A204.1 (cell line): ENCODE measurements at regions not wholly inside any gene's neighbourhood (a gene's known extent, or its start where the extent isn't known, plus 50 kb on each side); places are given as distances from the start of the nearest gene placed in this dataset.

Experiments
- FAIRE-seq: peaks from 2 replicates; lab custom pipeline; 2012; peaks lifted over from hg19 to GRCh38; lab: Jason Lieb, UNC

GRCh38 chr16:63346000-63346399 is 1309.8 kb upstream of the CDH8 start:
- FAIRE-seq, result no peak

DNA sequence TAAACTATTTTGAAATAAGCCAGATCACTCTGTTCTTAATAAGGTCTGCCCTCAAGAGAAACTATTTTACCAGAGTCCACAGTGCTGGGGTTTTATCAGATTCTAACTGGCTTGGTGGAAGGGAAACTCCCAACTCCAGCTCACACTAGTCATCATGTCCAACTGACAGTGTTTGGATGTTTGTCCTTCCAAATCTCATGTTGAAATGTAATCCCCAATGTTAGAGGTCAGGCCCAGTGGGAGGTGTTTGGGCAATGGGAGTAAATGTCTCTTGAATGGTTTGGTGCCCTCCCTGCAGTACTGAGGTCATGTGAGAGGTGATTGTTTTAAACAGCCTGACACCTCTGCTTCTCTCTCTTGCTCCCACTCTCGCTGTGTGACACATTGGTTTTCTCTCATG is 1301.0 kb upstream of the CDH8 start:
- FAIRE-seq, result no peak

- no peak for FAIRE-seq
These were observed 1294.9 kb upstream of the CDH8 start for GRCh38 chr16:63331111-63331510.

- no peak for FAIRE-seq
These were observed 1290.6 kb upstream of the CDH8 start for GRCh38 chr16:63326736-63327339.

GRCh38 chr16:63323722-63324705 is 1287.8 kb upstream of the CDH8 start:
- no peak for FAIRE-seq

DNA sequence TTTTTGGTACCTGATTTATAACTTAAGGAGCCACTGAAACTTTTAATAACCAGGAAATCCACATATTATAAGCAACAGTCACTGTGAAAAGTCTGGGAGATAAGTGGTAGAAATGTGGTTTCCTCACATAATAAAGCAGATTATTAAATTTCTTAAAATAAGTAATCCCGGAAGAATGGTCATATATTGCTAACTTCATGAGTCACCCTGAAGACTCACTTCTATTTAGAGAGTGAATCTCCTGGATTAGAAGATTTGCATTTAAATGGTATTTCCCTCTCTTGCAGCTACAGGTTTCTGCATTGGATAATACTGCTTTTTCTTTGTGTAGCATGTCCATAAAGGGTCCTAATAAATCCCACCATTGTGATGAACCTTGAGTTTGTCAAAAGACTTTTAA is 1286.8 kb upstream of the CDH8 start:
- no peak for FAIRE-seq

GRCh38 chr16:63315229-63315628 is 1279.0 kb upstream of the CDH8 start:
- FAIRE-seq, result no peak

- no peak for FAIRE-seq
These were observed 1276.1 kb upstream of the CDH8 start for GRCh38 chr16:63312346-63312745.

DNA sequence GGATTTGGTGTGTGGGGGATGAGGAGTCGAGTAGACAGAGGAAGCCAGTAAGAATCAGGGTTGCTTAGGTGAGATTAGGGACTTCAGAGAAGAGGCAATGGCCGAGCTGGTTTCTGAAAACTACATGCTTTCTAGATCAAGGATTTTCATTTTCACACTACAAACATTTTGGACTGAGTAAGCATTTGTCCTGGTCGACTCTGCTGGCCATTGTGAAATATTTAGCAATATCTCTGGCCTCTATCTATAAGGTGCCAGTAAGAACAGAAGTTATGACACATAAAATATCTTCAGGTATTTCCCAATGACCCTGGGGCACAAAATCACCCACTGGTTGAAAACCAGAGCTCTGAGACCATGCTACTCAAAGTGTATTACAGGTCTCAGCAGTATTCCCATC is 1275.1 kb upstream of the CDH8 start:
- FAIRE-seq, result no peak

DNA sequence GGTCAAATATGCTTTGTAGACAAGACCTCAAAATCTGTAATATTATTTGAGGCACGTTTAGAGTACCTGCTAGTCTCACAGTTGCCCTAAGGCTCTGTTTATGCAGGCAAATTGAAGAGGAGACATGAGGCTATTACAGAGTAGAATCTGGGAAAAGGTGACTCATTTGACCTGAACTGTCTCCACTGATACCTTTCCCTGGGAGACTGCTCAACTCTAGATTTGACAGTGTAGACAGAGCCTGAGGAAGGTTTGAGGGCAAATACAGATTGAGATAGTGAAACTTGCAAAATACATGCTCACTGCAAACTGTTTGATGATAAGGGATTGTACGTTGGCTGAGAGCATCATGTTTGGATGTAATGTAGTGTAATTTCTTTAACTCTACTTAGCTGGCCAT is 1266.6 kb upstream of the CDH8 start:
- no peak for FAIRE-seq

DNA sequence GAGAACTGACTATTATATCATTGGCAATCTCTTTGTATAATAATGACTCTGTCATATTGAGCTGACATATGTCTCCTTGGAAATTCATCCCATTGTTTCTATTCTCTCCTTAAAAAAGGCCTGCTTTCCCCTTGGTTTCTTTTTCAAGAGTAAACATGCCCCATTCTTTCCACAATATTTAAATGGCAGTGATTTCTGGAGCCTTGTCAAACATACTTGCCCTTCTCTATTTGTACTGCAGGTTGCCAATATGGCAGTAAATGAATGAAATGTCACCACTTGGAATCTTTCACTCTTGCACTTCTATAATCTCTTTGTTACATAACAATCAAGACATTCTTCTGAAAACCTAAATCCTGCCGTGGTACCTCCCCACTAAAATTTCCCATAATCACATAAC is 1265.1 kb upstream of the CDH8 start:
- no peak for FAIRE-seq

DNA sequence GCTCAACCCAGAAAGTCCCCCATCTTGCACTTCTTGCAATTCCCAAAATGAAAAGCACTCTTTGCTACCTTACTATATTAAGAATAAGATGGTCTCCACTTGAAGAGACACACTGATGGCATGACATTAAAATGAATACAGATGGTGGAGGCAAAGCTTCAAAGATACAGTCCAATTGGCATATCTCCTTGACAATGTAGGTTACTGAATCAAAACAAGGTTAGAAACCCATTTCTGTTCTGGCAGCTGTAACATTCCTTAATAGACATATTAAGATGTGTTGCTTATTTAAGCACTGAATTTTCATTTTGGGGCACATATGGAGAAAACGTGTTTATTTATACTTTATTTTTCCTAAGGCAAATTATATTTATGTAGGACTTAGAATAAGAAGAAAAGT is 1262.8 kb upstream of the CDH8 start:
- no peak for FAIRE-seq

DNA sequence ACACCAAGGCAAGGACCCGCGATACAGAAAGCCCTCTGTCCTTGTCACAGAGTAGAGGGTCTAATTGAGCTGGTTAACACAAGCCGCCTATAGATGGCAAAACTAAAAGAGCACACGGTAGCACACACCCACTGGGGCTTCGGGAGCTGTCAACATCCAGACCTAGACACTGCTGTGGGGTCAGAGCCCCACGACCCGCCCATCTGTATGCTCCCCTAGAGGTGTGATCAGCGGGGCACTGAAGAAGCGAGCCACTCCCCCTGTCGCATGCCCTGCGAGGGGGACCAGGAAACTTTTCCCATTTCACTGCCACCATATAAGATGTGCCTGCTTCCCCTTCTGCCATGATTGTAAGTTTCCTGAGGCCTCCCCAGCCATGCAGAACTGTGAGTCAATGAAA is 1255.8 kb upstream of the CDH8 start:
- FAIRE-seq, result no peak

- peak; percentile 65 for FAIRE-seq
These were observed 1253.7 kb upstream of the CDH8 start for GRCh38 chr16:63289834-63290460.

- no peak for FAIRE-seq
These were observed 1251.2 kb upstream of the CDH8 start for GRCh38 chr16:63287401-63287800.

GRCh38 chr16:63283721-63284120 is 1247.5 kb upstream of the CDH8 start:
- FAIRE-seq, result no peak

GRCh38 chr16:63244631-63245030 is 1208.4 kb upstream of the CDH8 start:
- FAIRE-seq, result no peak

- FAIRE-seq, result no peak
These were observed 1205.3 kb upstream of the CDH8 start for GRCh38 chr16:63241497-63242028.

DNA sequence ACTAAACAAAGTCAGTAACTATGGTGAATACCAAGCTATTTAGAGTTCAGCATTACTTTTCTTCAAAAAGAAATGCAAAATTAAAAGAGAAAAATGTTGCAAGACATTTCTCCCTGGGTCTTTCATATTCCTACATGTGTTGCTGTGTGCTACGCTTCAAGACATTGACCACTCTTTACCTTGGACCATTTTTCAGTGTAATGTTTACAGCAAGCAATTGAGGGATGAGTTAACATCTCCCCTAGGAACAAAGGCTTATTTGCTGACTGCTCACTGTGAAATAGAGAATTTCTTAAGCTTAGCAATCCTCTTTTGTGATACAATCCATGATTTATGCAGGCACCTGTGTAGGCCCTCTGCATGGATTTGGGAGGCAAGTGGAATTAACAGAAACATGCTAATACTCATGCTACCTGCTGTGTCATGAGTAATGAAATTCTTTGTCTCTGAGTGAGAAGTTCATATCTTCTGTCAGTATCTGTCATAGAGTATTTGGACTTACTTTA is 1202.9 kb upstream of the CDH8 start:
- FAIRE-seq, result no peak

DNA sequence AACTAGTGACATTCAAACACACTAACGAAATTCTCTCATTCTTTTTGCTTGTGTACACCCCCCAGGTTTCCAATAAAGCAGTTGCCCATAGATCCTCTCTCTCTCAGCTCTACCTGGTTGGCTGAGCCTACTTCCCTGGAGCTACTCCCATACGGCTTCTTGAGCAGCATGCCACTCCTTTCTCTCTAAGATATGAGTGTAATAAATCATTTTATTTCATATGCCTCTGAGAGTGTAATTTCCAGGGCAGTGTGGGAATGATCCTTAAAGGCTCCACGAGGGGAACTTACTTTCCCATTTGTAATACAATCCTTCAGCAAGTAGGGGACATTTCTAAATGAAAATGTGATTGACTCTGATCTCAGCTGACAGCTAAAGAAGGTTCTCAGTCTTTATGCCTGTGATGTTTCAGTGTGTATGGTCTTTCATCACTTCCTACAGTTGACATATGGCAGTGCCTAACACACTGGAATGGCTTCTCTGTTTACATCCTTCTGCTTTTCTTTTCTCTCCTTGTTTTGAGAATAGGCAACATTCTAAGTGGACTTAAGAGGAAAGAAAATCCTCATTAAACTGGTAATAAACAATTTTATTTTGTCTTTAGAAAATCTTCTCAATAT is 1194.3 kb upstream of the CDH8 start:
- no peak for FAIRE-seq

GRCh38 chr16:63228259-63228658 is 1192.0 kb upstream of the CDH8 start:
- FAIRE-seq, result no peak

- no peak for FAIRE-seq
These were observed 1187.6 kb upstream of the CDH8 start for GRCh38 chr16:63223851-63224250.
